GM19463 (cell line): ENCODE measurements at regions not wholly inside any gene's neighbourhood (a gene's known extent, or its start where the extent isn't known, plus 50 kb on each side); places are given as distances from the start of the nearest gene placed in this dataset.

Source experiments
- ATAC-seq: cut with Tn5 transposase; IDR thresholded peaks from one replicate; pipeline ENCODE4 v1.9.1; 2021; ENCODE audit warnings: mild to moderate bottlenecking, moderate library complexity; ENCODE audit not compliant: unreplicated experiment

DNA sequence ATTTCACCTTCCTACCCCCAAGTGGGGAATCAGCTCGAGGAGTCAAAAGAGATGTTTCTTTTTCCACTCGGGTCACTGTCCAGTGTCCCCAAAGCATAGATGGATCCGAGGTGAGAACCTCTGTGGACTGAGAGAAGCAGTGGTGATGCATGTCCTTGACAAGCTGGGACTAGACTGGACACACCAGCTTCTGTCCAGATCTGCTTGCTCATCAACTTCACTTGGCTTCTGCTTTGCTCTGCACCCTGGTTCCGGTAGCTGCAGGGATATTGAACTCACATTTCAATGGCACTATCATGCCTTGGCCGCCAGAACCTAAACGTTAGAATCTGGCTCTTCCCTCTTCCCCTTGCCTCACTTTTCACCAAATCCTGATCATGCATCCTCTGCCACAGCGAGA, 50.3 kb upstream of the CXCL12 start:
- no peak for ATAC-seq

DNA sequence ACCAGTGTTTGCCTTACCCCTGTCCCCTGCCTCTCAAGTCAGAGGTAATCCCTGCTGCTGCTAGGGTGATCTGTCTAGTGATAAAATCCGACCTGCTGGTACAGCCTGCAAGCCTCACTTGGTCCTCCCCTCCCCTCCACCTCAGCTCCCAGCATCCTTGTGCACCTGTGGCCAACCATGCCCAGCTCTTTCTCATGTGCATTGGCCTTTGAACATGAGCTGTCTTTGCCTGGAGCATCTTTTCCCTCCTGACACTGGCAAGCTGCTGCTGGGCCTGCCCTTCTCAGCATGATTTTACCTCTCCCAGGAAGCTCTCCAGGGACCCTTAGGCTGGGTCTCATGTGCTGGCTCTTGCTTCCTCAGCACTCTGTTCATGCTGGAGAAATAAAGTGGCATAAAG, 51.3 kb upstream of the CXCL12 start:
- no peak for ATAC-seq

DNA sequence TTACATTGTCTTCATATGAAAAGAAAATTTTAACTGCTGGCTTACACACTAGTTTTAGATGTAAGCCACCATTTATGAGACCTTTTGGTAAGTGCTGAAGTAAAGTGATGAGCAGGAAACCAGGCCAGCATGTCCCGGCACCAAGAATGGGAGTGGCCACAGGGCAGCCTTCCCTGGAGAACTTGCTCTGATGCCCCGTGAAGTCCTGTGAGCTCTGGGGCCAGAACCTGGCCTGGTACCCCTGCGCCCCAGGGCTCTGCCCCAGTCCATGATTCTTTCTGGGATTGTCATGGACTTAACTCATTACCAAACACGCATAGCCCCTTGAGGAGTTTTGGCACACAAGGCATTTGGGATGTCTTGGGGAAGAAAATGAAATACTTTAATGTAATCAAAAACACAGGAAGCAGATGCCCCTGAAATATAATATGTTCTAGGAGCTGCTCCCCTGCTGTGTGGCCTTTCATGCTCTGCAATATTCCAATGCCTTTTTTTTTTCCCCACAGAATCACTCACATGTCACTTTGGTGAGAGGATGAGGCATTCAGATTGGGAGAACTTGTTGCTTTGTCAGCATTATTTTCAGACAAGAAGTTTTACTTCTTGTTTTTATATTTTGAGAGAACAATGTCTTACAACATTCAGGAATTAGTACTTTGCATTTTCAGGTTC, 53.1 kb upstream of the CXCL12 start:
- ATAC-seq = no peak

DNA sequence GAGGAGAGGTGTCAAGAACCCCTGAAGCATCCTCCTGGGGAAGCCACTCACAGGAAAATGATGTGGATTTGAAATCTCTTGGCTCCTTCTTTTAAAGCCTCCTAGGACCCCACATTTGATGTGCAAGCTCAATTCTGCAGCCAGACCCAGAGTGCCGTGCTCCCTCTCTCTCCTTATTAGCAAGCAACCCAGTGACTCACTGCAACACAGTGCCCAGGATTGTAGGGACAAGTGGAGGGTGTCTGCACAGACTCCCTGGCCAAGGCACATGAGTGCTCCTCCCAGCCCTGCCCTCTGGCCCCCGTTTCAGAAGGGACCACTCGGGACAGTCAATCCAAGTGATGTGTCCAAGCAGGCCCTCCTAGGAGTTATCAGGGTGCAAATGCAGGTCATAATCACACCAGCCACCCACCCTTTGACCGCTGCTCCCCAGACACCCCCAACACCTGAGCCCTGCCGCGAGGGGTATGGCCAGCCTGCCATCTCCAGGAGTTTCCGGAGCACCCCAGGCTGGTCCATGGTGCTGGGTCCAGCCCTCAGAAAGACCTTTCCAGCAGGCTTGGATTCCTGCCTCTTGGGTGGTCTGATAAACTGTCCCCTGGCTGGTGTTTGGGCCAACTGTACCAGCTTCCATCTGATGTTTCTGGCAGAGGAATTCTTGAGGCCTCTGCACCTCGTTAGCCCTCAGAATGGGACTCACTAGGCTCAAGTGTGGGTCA, 54.5 kb upstream of the CXCL12 start:
- ATAC-seq = no peak

DNA sequence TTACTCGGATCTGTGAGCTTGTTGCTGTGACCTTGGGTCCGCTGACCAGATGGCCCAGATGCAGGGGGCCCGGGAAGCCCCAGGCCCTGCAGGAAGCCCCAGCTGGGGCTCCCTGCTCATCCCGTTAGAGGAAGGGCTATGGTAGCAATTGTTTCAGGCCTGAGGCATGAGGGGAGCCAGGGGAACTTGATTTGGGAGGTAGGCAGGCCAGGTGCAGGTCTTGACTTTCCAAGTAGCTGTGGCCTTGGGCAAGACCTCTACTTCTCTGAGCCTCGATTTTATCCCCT, 55.0 kb upstream of the CXCL12 start:
- no peak for ATAC-seq

DNA sequence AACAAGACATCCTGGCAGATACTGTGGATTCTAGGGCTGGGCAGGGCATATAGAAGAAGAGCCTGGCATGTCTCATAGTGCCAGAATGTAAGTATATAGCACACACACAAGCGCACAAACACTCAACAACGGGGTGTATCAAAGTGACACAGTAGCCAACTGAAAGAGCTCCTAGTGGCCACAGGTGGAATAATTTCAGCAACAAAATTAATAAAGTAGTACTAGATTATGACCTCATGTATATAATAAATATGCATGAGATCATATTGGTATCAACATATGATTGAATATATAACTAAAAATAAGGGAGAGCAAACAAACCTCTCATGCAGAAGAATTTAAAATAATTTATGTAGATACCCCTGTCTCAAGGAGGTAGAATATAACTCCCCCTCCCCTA, 72.4 kb upstream of the CXCL12 start:
- no peak for ATAC-seq

DNA sequence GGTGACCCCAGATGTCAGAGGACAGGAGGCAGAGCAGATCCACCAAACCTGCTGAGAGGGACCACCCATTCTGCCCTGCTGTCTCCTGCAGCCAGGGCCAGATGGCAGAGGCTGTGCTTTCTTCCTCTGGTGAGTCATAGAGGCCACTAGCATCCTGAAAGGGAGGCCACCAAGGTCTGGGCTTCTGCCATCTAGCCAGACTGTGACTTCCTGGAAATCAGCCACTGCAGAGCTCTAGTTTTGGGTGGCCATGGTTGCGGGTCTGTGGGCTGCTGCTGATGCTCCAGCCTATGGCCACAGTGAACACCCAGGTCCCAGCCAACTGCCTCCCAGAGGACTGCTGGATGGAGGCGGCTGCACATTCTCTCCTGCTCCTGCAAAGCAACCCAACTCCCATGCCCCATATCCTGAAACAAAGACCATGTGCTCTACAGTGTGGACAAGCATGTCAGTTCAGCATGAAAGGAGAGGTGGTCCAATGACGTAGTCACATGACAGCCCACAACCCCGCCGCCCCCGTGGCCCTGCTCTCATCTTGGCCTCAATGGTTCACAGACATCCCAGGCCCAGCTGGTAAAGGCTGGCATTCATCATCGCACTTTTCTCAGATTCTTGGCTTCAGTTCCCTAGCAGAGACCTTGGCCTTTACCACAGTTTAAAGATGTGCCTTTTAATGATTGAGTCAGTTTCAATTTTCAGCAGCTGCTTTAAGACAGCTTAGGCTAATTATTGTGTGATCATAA, 73.9 kb upstream of the CXCL12 start:
- ATAC-seq = no peak

DNA sequence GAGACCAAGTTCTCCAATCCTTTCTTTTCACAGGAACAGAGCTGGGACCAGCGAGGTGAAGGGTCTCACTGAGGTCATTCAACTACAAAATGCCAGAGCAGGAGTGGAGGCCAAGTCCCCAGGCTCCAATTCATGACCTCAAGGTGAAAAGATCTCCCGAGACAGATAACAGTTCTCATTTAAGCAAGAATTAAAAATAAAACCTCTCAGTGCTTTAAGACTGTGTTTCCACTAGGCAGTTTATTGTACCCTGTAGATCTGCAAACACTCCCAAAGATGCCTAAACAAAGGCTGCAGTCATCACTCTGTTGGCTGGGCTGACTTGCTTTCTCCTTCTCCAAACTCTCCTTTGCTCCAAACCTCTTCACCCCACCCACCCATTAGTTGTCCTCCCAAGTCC, 74.8 kb upstream of the CXCL12 start:
- ATAC-seq = no peak

DNA sequence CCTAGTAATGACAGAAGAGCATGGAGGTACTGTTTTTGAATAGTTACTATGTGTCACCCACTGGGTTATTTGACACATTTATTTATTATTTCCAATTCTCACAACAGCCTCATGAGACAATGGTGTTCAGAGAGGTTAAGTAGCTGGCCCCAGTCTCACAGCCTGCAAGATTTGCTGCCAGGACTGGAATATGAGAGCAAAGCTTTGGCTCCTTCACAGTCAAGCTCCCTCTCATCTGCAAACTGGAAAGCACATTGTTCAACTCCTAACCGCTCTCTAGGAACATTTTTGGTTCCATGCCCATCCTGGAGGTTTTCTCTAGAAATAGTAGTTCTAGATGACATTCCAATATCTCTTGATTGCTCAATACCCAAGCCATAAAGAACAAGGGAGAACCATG, 75.5 kb upstream of the CXCL12 start:
- ATAC-seq = no peak

DNA sequence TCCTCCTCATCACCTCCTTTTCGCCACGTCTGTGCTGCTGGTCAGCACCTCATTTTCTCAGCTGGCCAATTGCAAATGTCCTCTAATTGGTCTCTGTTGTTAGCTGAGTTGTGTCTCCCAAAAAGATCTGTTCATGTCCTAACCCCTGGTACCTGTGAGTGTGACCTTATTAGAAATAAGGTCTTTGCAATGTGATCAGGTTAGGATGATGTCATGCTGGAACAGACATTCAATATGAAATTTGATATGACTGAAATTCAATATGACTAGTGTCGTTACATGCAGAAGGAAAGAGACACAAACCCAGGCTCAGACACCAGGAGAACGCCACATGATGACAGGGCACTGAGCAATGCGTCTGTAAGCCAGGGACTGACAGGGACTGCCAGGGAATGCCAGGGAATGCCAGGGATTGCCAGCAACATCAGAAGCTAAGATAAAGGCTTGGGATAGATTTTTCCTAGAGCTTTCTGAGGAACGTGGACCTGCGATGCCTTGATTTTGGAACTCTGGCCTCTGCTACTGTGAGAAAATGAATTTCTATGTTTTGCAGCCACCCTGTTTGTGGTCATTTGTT, 77.5 kb upstream of the CXCL12 start:
- ATAC-seq = no peak

DNA sequence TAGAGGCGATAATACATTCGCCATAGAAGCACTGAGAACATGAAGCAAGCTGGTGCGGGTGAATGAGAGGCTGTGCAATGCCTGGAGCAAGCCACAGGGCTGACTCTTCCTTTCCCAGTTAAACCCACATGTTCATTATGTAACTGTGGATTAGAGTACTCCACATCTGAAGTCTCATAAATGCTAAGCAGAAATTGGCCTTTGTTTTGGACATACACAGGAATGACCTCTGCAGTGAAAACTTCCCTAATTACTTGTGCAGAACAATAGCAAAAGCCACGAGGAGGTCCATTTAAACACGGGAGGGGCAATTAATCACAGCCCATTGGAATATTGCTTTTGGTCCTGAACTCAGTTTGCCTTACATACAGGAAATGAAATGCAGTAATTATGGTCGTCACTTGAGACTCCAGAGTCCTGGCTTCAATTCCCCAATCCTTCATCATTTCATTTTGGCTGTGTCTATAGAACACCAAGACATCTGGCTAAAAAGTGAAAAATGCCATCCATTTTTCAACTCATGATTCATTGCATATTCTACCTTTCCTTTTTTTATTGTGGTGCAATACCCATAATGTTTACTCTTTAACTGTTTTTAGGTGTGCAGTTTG, 78.7 kb upstream of the CXCL12 start:
- no peak for ATAC-seq

DNA sequence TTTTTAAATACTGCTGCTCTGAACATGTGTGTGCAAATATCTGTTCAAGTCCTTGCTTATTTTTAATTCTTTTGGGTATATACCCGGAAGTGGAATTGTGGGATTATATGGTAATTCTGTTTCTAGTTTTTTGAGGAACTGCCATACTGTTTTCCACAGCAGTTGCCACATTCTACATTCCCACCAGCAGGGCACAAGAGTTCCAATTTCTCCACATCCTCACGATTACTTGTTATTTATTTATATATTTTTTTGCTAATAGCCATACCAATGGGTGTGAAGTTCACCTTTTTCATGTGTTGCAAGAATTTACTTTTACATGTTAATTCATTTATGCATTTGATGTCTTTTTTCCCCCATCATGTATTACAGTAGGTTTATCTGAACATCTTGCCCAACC, 79.6 kb upstream of the CXCL12 start:
- ATAC-seq = no peak

DNA sequence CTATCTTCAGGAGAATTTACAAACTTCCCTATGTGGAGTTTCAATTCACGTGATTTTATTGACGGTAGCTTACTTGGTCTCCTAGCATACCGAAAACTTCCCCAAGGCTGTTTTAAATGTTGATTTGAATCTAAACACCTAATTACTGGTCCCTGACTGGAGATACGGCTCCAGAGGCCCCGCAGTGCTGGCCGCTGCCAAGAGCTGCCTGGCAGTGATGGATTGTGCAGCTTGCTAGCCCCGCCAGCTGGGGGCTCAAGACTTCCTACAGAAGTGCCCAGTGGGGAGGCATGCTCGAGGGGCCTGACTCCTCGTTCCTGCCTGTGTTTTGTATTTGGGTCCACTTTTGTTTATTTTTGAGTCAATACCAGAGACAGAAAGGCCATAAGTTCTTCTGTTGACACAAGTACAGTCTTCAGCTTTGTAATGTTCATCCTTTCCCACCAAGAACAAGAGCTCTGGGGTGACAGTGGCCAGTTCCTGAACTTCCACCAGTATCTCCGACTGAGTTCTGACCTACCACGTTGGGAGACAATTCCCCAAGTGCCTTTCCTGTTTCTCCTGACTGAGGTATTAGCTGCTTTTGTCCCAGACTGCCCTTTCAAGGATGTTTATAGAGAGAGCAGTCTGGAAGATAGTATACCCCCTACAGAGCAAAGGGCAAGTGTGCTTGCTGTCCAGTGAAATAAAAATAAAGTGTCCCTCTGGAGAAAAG, 80.7 kb upstream of the CXCL12 start:
- no peak for ATAC-seq

DNA sequence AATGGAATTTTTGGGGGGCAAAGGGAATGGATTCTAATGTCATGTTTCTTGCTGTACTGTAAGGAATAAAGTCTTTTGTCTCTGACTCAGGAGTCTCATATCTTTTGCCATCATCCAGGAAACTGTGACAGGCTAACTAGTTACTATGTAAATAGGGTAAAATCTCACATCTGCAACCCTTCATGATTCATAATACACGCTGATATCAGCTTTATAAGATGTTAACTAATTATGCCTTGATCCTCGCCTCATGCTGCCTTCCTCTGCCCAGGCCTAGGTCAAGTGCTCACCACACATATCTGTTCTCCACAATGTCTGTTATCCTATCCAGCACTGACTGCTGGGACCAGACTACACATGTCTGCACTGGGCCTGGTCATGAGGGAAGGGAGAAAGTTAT, 81.3 kb upstream of the CXCL12 start:
- ATAC-seq = no peak

DNA sequence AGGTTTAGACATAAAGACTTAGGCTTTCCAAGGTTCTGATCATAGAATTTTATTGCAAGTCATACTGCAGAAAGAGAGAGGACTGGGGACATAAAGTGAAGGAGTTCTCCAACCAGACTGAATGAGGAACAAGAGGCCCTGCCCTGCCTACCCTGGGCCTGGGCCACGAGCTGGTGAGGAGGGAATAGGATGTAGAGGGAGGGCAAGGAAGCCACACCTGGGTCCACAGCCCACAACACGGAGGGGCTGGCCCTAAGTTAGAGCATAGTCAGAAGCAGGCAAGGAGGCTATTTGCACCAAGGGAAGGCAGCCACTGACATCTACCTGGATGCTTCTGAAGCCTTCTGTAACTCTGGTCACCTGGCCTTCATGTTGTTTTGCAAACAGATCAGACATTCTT, 82.2 kb upstream of the CXCL12 start:
- no peak for ATAC-seq

DNA sequence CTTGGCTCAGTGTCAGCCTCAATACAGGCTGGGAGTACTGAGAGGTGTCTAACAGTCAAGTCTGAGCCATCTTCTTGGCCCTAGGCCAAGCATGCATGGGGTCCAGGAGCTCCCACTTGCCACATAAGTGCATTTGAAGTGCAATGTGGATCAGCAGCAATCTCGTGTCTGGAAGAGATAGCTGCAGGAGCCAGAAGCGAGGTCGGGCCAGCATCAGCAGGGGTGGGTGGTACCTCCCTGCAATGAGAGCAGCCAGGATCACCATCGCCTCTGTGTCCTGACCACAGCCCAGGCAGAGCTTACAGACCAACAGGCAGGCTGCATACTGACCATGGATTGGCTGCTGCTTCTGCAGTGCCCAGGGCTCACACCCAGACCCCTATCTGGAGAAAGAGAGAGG, 83.0 kb upstream of the CXCL12 start:
- ATAC-seq = no peak

DNA sequence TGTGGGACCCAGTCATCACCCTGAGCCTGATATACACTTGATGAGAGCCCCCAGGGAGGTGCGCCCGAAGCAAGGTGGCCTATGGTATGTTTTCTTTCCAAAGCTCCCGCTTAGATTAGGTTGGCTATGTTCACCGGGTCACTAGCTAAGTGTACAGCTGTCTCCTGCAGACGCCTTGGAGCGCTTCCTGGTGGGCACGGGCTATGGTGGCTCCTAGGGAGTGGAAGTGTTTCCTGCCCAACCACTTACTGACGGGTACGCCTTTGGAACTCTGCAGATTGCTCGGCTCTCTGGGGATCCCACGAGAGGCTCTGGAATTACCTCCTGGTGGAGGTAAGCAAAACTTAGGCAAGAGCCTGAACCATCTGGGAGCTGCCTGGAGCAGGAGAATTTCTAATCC, 83.6 kb upstream of the CXCL12 start:
- no peak for ATAC-seq

DNA sequence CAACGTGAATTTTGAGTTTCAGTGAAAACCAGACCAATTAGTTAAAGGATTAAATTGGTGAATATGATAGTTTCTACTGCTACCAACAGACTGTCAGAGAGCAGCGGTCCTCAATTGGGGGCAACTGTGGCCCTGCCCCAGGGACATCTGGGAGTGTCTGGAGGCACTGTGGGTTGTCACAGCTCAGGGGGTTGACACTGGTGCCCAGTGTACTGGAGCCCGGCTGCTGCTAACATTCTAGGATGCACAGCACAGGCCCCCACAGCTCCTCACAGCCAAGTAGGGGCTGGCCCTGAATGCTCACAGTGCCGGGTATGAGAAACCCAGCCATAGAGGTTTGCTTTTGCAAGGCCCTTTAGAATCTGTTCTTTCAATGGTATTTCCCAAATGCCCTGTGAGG, 84.1 kb upstream of the CXCL12 start:
- no peak for ATAC-seq

DNA sequence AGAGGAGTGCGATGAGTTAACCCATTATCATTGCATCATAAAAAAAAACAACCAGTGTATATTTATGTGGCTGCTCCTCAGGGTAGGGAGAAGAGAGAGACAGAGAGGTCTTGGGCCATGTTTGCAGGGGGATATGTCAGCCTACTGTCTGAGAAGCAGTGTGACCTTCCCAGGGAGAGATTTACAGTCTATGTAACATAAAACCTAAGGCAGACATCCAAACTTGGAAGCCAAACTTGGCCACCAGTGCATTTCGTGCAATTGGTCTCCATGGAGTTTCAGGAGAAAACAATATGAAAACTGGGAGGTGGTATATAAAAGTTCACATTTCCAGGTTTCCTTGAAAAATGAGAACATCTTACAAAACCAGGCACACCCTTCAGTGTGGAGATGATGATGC, 85.9 kb upstream of the CXCL12 start:
- ATAC-seq = no peak

DNA sequence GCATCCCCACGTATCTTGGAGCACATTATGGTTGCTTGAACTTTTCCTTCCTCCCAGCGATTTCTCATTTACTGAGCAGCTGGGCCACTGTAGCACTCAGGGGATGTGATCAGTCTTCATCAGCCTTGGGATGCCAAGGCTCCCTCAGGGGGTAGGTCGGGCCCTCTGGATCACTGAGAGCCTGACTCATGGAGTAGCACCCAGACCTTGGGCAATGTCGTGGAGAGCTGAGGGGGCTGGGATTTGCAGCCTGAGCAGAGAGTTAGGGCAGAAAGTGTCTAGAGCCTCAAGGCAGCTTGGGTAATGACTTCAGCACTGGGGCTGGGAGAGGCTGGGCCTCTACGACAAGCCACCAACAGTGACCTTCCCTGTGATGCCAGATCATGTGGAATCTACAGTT, 86.5 kb upstream of the CXCL12 start:
- no peak for ATAC-seq

DNA sequence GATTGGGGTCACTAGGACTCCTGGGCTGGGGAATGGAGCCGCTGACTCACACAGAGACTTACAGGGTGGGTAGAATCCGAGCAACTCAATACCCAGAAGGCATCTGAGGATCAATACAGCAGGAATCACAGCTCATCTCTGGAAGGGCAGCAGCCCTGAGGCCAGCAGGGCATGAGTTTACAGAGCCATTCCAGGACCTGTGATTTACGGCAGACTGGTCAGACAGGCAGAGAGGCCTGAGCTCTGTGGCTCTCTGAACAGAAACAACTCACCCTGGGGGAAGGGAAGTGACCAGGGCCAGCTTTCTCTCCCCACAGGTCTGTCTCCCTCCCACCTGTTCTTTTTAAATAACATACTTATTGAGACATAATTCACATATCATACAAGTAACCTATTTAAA, 88.2 kb upstream of the CXCL12 start:
- ATAC-seq = no peak
